Colonic mucosa (tissue), 4 donors: ENCODE measurements at regions not wholly inside any gene's neighbourhood (a gene's known extent, or its start where the extent isn't known, plus 50 kb on each side); places are given as distances from the start of the nearest gene placed in this dataset.

Experiments
- DNase-seq: peaks from one replicate; pipeline ENCODE4 v3.0.0-alpha.2; 2020
- H3K27ac ChIP-seq: fragments of 200-600 bp; one replicate; pipeline ENCODE4 v1.8.0; 2021
- H3K27me3 ChIP-seq: fragments of 200-600 bp; one replicate; pipeline ENCODE4 v1.8.0; 2021
- H3K36me3 ChIP-seq: fragments of 200-600 bp; one replicate; pipeline ENCODE4 v1.8.0; 2021
- H3K4me1 ChIP-seq: fragments of 200-600 bp; one replicate; pipeline ENCODE4 v1.8.0; 2021; ENCODE audit warnings: mild to moderate bottlenecking
- H3K4me3 ChIP-seq: fragments of 200-600 bp; one replicate; pipeline ENCODE4 v1.8.0; 2021
- H3K9ac ChIP-seq, 2 donors: one replicate each; pipeline ENCODE4 v1.7.0; 2013; ENCODE audit warnings: control low read depth in 2 of 2, low read depth in 2 of 2, low read length in 2 of 2
- H3K9me3 ChIP-seq: fragments of 200-600 bp; one replicate; pipeline ENCODE4 v1.8.0; 2021
- CTCF ChIP-seq: fragments of 200-600 bp; IDR thresholded peaks from one replicate; pipeline ENCODE4 v1.8.0; 2022; ENCODE audit warnings: antibody characterized with exemption, mild to moderate bottlenecking
- intact Hi-C: fragments of 100-400 bp; cut with DNase I; formaldehyde crosslinking; loops from one replicate; pipeline ENCODE4 v1.14.1; 2022
- donor health status: healthy.
- donor health status: DM: no; HTN: no; CAD: no.
- donor health status: DM: no; HTN: no; CAD: no.

GRCh38 chr5:96065685-96066385, 104.2 kb upstream of the ELL2 start:
- Histone ChIP-seq H3K9me3 (no peaks in the 10 kb centered on the region), H3K9ac (peak overlapping the region in 1 of 2 donors; percentile 16), H3K27me3 (no peaks in the 10 kb centered on the region), H3K4me3 (no peak overlapping the region), H3K4me1 (no peaks in the 10 kb centered on the region), H3K36me3 (no peaks in the 10 kb centered on the region), H3K27ac (peak overlapping the region; percentile 71)
- no peak for TF ChIP-seq CTCF
- no peak for DNase-seq
- intact Hi-C loops = no loop called here

- no peak overlapping the region for H3K27ac ChIP-seq
- H3K9me3 ChIP-seq = no peaks in the 10 kb centered on the region
- DNase-seq = no peak
- H3K4me1 ChIP-seq = no peaks in the 10 kb centered on the region
- H3K27me3 ChIP-seq = no peaks in the 10 kb centered on the region
- TF ChIP-seq CTCF = no peak
- H3K9ac ChIP-seq = no peak overlapping the region
- H3K36me3 ChIP-seq = no peaks in the 10 kb centered on the region
- intact Hi-C loops = no loop called here
- no peak overlapping the region for H3K4me3 ChIP-seq
Measured at GRCh38 chr5:96064877-96065276, 103.2 kb upstream of the ELL2 start.

GRCh38 chr5:96062836-96063235, 101.2 kb upstream of the ELL2 start:
- no peak overlapping the region for H3K9ac ChIP-seq
- no peak overlapping the region for H3K4me3 ChIP-seq
- TF ChIP-seq CTCF = no peak
- no peaks in the 10 kb centered on the region for H3K9me3 ChIP-seq
- intact Hi-C loops = no loop called here
- H3K4me1 ChIP-seq = no peaks in the 10 kb centered on the region
- H3K27me3 ChIP-seq = no peaks in the 10 kb centered on the region
- H3K36me3 ChIP-seq = no peaks in the 10 kb centered on the region
- no peak overlapping the region for H3K27ac ChIP-seq
- no peak for DNase-seq

- H3K9me3 ChIP-seq = no peaks in the 10 kb centered on the region
- intact Hi-C loops = no loop called here
- no peak overlapping the region for H3K9ac ChIP-seq
- H3K27ac ChIP-seq = no peak overlapping the region
- no peaks in the 10 kb centered on the region for H3K27me3 ChIP-seq
- no peak for DNase-seq
- H3K4me3 ChIP-seq = no peak overlapping the region
- H3K36me3 ChIP-seq = no peaks in the 10 kb centered on the region
- no peak for TF ChIP-seq CTCF
- H3K4me1 ChIP-seq = no peaks in the 10 kb centered on the region
Measured at GRCh38 chr5:96058084-96058483, 96.4 kb upstream of the ELL2 start.

GRCh38 chr5:96054311-96055030, 92.8 kb upstream of the ELL2 start:
- intact Hi-C loops = no loop called here
- TF ChIP-seq CTCF = no peak

More at GRCh38 chr5:96054311-96055030, 92.8 kb upstream of the ELL2 start:
- no peak overlapping the region for H3K4me3 ChIP-seq
- no peaks in the 10 kb centered on the region for H3K36me3 ChIP-seq
- H3K9me3 ChIP-seq = no peaks in the 10 kb centered on the region
- DNase-seq = no peak
- no peaks in the 10 kb centered on the region for H3K27me3 ChIP-seq
- H3K9ac ChIP-seq = no peak overlapping the region
- H3K27ac ChIP-seq = no peak overlapping the region
- H3K4me1 ChIP-seq = no peaks in the 10 kb centered on the region
